Transverse colon (tissue), 4 donors: ENCODE measurements at regions not wholly inside any gene's neighbourhood (a gene's known extent, or its start where the extent isn't known, plus 50 kb on each side); places are given as distances from the start of the nearest gene placed in this dataset.

Experiments used
- DNase-seq: peaks from one replicate; pipeline ENCODE4 v3.0.0-alpha.2; 2019
- H3K27ac ChIP-seq, 4 donors: fragments of 200-600 bp; sonication (generic); 2 replicates each; pipeline ENCODE4 v1.5.1; 2016 to 2018; ENCODE audit warnings: inconsistent platforms in 4 of 4
- H3K27me3 ChIP-seq: fragments of 200-600 bp; sonication (generic); 2 replicates; pipeline ENCODE4 v1.5.1; 2017; ENCODE audit warnings: inconsistent platforms
- H3K36me3 ChIP-seq, 4 donors: fragments of 200-600 bp; sonication (generic); 2 replicates each; pipeline ENCODE4 v1.5.1; 2017 to 2019; ENCODE audit warnings: inconsistent platforms in 4 of 4
- H3K4me1 ChIP-seq, 4 donors: fragments of 200-600 bp; sonication (generic); 2 replicates each; pipeline ENCODE4 v1.5.1; 2017 to 2020; ENCODE audit warnings: inconsistent platforms in 4 of 4
- H3K4me3 ChIP-seq, 4 donors: fragments of 200-600 bp; sonication (generic); 1 replicate in 1 of 4; 2 replicates in 3 of 4; pipeline versions ENCODE4 v1.5.1 to v1.6.1; 2017 to 2019; ENCODE audit warnings: inconsistent platforms in 4 of 4
- H3K9me3 ChIP-seq, 2 donors: fragments of 200-600 bp; sonication (generic); 2 replicates each; pipeline ENCODE4 v1.5.1; 2017 to 2019; ENCODE audit warnings: inconsistent platforms in 2 of 2
- EP300 ChIP-seq: sonication (generic); formaldehyde crosslinking; IDR thresholded peaks from one replicate; pipeline ENCODE4 v1.6.1; 2017; ENCODE audit warnings: antibody characterized with exemption, low read depth
- POLR2A ChIP-seq: fragments of 450-650 bp; IDR thresholded peaks from one replicate; pipeline ENCODE4 v1.6.1; 2016; ENCODE audit warnings: antibody characterized with exemption, mild to moderate bottlenecking, moderate library complexity
- POLR2AphosphoS5 ChIP-seq, 3 donors: sonication (generic); formaldehyde crosslinking; IDR thresholded peaks; one replicate each; pipeline ENCODE4 v1.6.1; 2016; ENCODE audit warnings: antibody characterized with exemption in 3 of 3
- WGBS, 2 donors: methylation state at CpG; one replicate each; pipeline ENCODE4 v1.1.5; 2018; ENCODE audit warnings: low coverage in 1 of 2; 5-methylcytosine and 5-hydroxymethylcytosine counted together
- in situ Hi-C, 4 donors: fragments of 200-750 bp; cut with MboI; loops; one replicate each; pipeline versions ENCODE4 v1.15.0 to v1.15.1; 2017; ENCODE audit warnings: low sequenced_read_pairs in 3 of 4, low pct_ligation_motif_present in 1 of 4, low pct_unique_long_range_greater_than_20kb in 1 of 4
- intact Hi-C: fragments of 100-400 bp; cut with DNase I; formaldehyde crosslinking; loops from one replicate; pipeline ENCODE4 v1.15.1; 2023; ENCODE audit warnings: low total_unique reads
- TF ChIP-seq, protein P1 (sequence below), 5 experiments: fragments of 200-600 bp in 3 of 5; fragments of 450-650 bp in 2 of 5; sonication (generic) in 3 of 5; IDR thresholded peaks; 1 replicate in 2 of 5; 2 replicates in 3 of 5; pipeline ENCODE4 v1.5.1; 2016 to 2017; ENCODE audit warnings: antibody characterized with exemption in 5 of 5, inconsistent platforms in 3 of 5, mild to moderate bottlenecking in 2 of 5, moderate library complexity in 1 of 5

DNA sequence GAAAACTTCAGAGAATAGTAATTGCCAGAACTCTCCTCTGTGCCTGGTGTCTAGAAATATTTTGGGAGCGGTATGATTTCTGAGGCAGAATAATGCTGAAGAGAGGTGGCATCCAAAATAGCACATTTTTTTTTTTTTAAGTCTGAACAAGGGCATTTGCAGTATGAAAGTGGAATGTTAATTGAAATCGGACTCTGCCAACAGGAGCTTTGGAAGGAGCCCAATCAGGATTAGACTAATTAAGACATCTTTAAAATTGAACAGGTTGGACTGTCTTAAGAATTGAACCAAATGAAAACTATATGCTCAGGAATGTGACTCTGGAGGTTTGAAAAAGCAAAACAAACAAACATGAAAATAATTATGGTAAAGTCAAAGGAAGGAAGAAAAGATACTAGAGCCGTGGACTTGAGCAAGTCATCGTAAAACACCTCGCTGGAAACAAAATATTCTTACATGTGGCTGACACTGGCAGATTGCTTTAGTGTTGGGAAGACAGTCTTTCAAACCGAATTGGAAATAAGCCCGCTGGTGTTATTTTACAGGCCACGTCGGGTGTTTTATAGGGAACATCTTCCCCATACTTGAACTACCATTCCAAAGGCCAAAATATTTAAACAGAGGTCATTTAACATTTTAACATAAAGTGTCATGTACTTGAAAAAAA, 436.3 kb downstream of the VRK1 start:
- Histone ChIP-seq H3K4me3 (no peak overlapping the region), H3K27ac (no peak overlapping the region), H3K4me1 (no peaks in the 10 kb centered on the region), H3K9me3 (no peaks in the 10 kb centered on the region), H3K36me3 (no peaks in the 10 kb centered on the region), H3K27me3 (peaks cover 4% of the 10 kb centered on the region)
- WGBS, 2 donors = 50 to 54% methylated on average over 9 of the region's 9 CpGs
- DNase-seq = no peak
- TF ChIP-seq, protein P1, sequence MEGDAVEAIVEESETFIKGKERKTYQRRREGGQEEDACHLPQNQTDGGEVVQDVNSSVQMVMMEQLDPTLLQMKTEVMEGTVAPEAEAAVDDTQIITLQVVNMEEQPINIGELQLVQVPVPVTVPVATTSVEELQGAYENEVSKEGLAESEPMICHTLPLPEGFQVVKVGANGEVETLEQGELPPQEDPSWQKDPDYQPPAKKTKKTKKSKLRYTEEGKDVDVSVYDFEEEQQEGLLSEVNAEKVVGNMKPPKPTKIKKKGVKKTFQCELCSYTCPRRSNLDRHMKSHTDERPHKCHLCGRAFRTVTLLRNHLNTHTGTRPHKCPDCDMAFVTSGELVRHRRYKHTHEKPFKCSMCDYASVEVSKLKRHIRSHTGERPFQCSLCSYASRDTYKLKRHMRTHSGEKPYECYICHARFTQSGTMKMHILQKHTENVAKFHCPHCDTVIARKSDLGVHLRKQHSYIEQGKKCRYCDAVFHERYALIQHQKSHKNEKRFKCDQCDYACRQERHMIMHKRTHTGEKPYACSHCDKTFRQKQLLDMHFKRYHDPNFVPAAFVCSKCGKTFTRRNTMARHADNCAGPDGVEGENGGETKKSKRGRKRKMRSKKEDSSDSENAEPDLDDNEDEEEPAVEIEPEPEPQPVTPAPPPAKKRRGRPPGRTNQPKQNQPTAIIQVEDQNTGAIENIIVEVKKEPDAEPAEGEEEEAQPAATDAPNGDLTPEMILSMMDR (IDR thresholded peaks at IDR 0.05) = no peak
- no peak for TF ChIP-seq POLR2AphosphoS5 (IDR thresholded peaks at IDR 0.05)
- TF ChIP-seq EP300 = no peak
- TF ChIP-seq POLR2A = no peak
- in situ Hi-C loops (no loop called here), intact Hi-C loops (no loop called here)

DNA sequence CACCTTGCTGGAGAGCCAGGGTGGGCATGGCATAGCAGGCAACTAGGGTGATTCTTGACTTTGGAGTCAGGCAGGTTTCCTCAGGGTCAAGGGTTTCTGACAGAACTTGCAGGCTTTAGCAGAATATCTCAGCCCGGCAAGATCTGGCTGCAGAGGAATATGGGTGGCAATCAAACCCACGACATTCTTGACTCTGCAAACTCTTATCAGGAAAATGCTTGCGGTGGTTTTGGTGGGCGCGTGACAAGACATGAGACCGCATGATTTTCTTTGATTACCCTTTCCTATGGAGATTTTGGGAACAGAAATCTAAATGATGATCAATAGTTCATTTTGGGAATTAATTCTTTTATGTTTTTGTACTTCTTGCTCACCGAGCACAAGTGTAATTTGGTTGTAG, 449.5 kb downstream of the VRK1 start:
- Histone ChIP-seq H3K4me3 (no peak overlapping the region), H3K9me3 (no peaks in the 10 kb centered on the region), H3K27me3 (no peaks in the 10 kb centered on the region), H3K27ac (no peak overlapping the region), H3K4me1 (no peaks in the 10 kb centered on the region), H3K36me3 (no peaks in the 10 kb centered on the region)
- 82 to 90% methylated on average over 5 to 7 of the region's 7 CpGs for WGBS, 2 donors
- DNase-seq = no peak
- TF ChIP-seq POLR2A (no peak), EP300 (no peak), POLR2AphosphoS5 (IDR thresholded peaks at IDR 0.05) (no peak)
- TF ChIP-seq, protein P1 (IDR thresholded peaks at IDR 0.05) = no peak
- intact Hi-C loops (no loop called here), in situ Hi-C loops (no loop called here)

- H3K4me1 ChIP-seq = no peaks in the 10 kb centered on the region
- H3K27me3 ChIP-seq = no peaks in the 10 kb centered on the region
- intact Hi-C loops (no loop called here), in situ Hi-C loops (no loop called here)
- no peaks in the 10 kb centered on the region for H3K9me3 ChIP-seq
- no peaks in the 10 kb centered on the region for H3K36me3 ChIP-seq
- WGBS, 2 donors = 80 to 90% methylated on average over 5 of the region's 5 CpGs
- no peak for TF ChIP-seq POLR2A
- TF ChIP-seq EP300 = no peak
- no peak for TF ChIP-seq POLR2AphosphoS5 (IDR thresholded peaks at IDR 0.05)
- TF ChIP-seq, protein P1 (IDR thresholded peaks at IDR 0.05) = no peak
- H3K4me3 ChIP-seq = no peak overlapping the region
- no peak for DNase-seq
- H3K27ac ChIP-seq = no peak overlapping the region
These were observed 451.8 kb downstream of the VRK1 start for GRCh38 chr14:97248973-97249372.

GRCh38 chr14:97250931-97251330, 453.7 kb downstream of the VRK1 start:
- intact Hi-C loops = no loop called here
- H3K27ac ChIP-seq = no peak overlapping the region
- H3K36me3 ChIP-seq = no peaks in the 10 kb centered on the region
- H3K4me1 ChIP-seq = no peaks in the 10 kb centered on the region
- no peak overlapping the region for H3K4me3 ChIP-seq
- in situ Hi-C loops = no loop called here
- DNase-seq = no peak
- no peak for TF ChIP-seq POLR2AphosphoS5 (IDR thresholded peaks at IDR 0.05)
- TF ChIP-seq, protein P1 (IDR thresholded peaks at IDR 0.05) = no peak
- no peak for TF ChIP-seq POLR2A
- no peak for TF ChIP-seq EP300
- H3K9me3 ChIP-seq = no peaks in the 10 kb centered on the region
- H3K27me3 ChIP-seq = no peaks in the 10 kb centered on the region
- 74 to 83% methylated on average over 2 to 5 of the region's 5 CpGs for WGBS, 2 donors
